Stimulated activated CD4-positive, alpha-beta T cell treated with anti-CD3 and anti-CD28 coated beads, Interleukin-15, amount 100 ng/mL, for 1 hour (primary cell): ENCODE measurements at regions not wholly inside any gene's neighbourhood (a gene's known extent, or its start where the extent isn't known, plus 50 kb on each side); places are given as distances from the start of the nearest gene placed in this dataset.

Source experiments
- DNase-seq, 2 donors: peaks; one replicate each; pipeline ENCODE4 v3.0.0-alpha.2; 2020; ENCODE audit warnings: low read depth in 1 of 2, low spot score in 1 of 2

- peak; percentile 63 to 80 for DNase-seq
Measured at GRCh38 chr13:23980160-23980551, 82.9 kb upstream of the C1QTNF9B start.

- DNase-seq = no peak
Measured at GRCh38 chr13:23983671-23984070, 86.4 kb upstream of the C1QTNF9B start.

GRCh38 chr13:23984546-23984945 lies 87.2 kb upstream of the C1QTNF9B start:
- no peak for DNase-seq

GRCh38 chr13:23985060-23985459 lies 87.8 kb upstream of the C1QTNF9B start:
- DNase-seq = no peak

GRCh38 chr13:23985839-23986238 lies 88.5 kb upstream of the C1QTNF9B start:
- no peak for DNase-seq

- no peak for DNase-seq
Measured at GRCh38 chr13:23986619-23987018, 89.3 kb upstream of the C1QTNF9B start.

GRCh38 chr13:23987331-23987894 lies 90.1 kb upstream of the C1QTNF9B start:
- no peak for DNase-seq

GRCh38 chr13:23988546-23989122 lies 91.3 kb upstream of the C1QTNF9B start:
- DNase-seq = no peak

GRCh38 chr13:23990455-23990854 lies 93.2 kb upstream of the C1QTNF9B start:
- DNase-seq = no peak

- no peak for DNase-seq
Measured at GRCh38 chr13:23991119-23991518, 93.8 kb upstream of the C1QTNF9B start.

GRCh38 chr13:23992781-23993679 lies 95.7 kb upstream of the C1QTNF9B start:
- DNase-seq = no peak

GRCh38 chr13:23993680-23993985 lies 96.3 kb upstream of the C1QTNF9B start:
- no peak for DNase-seq

- DNase-seq = no peak
Measured at GRCh38 chr13:23995283-23996073, 98.2 kb upstream of the C1QTNF9B start.

GRCh38 chr13:23996456-23996855 lies 99.2 kb upstream of the C1QTNF9B start:
- no peak for DNase-seq

- no peak for DNase-seq
Measured at GRCh38 chr13:23999424-23999823, 102.1 kb upstream of the C1QTNF9B start.

- no peak for DNase-seq
Measured at GRCh38 chr13:24002206-24002815, 105.0 kb upstream of the C1QTNF9B start.

GRCh38 chr13:24004142-24004899 lies 107.0 kb upstream of the C1QTNF9B start:
- no peak for DNase-seq

GRCh38 chr13:24004971-24005370 lies 107.7 kb upstream of the C1QTNF9B start:
- no peak for DNase-seq

- no peak for DNase-seq
Measured at GRCh38 chr13:24005755-24006281, 108.5 kb upstream of the C1QTNF9B start.

- DNase-seq = no peak
Measured at GRCh38 chr13:24006520-24007248, 109.4 kb upstream of the C1QTNF9B start.
